Chondrocyte (in vitro differentiated cells): ENCODE measurements at regions not wholly inside any gene's neighbourhood (a gene's known extent, or its start where the extent isn't known, plus 50 kb on each side); places are given as distances from the start of the nearest gene placed in this dataset.
"Not testable (repeated sequence)": the region's sequence is repeated elsewhere in the genome, so short reads cannot be mapped to it uniquely, and the experiment has no call there.

Source experiments
- DNase-seq: peaks from one replicate; pipeline ENCODE4 v3.0.0; 2021; ENCODE audit warnings: mixed read lengths, low spot score
- H3K27ac Mint-ChIP-seq: one replicate; pipeline ENCODE4 v1.8.0; 2021; ENCODE audit warnings: mild to moderate bottlenecking, moderate library complexity, mixed read lengths; ENCODE audit not compliant: unreplicated experiment
- H3K27me3 Mint-ChIP-seq: 2 replicates; pipeline ENCODE4 v1.8.0; 2021; ENCODE audit warnings: low read depth, mixed read lengths
- H3K36me3 Mint-ChIP-seq: 2 replicates; pipeline ENCODE4 v1.8.0; 2021; ENCODE audit warnings: low read depth, mixed read lengths
- H3K4me1 Mint-ChIP-seq: 2 replicates; pipeline ENCODE4 v1.8.0; 2021; ENCODE audit warnings: low read depth, mild to moderate bottlenecking, mixed read lengths
- H3K4me3 Mint-ChIP-seq: one replicate; pipeline ENCODE4 v1.8.0; 2021; ENCODE audit warnings: mild to moderate bottlenecking, moderate library complexity, mixed read lengths; ENCODE audit not compliant: unreplicated experiment
- H3K9me3 Mint-ChIP-seq: 2 replicates; pipeline ENCODE4 v1.8.0; 2021; ENCODE audit warnings: low read depth, mixed read lengths
- CTCF ChIP-seq: fragments of 200-600 bp; sonication (generic); IDR thresholded peaks from 2 replicates; pipeline ENCODE4 v1.5.0; 2021; ENCODE audit warnings: antibody characterized with exemption, mild to moderate bottlenecking, moderate library complexity

- no peak for TF ChIP-seq CTCF
- Mint-ChIP-seq H3K36me3 (no peaks in the 10 kb centered on the region), H3K27ac (no peak overlapping the region), H3K9me3 (peaks cover 32% of the 10 kb centered on the region), H3K4me3 (no peak overlapping the region), H3K27me3 (no peaks in the 10 kb centered on the region), H3K4me1 (no peaks in the 10 kb centered on the region)
- DNase-seq: no peak
Measured at GRCh38 chr1:4178501-4179113, 278.5 kb upstream of the C1orf174 start.

- H3K27ac Mint-ChIP-seq: no peak overlapping the region
- no peak for DNase-seq
- H3K4me3 Mint-ChIP-seq: no peak overlapping the region
- no peak for TF ChIP-seq CTCF
- H3K9me3 Mint-ChIP-seq: peaks cover 26% of the 10 kb centered on the region
- H3K27me3 Mint-ChIP-seq: no peaks in the 10 kb centered on the region
- no peaks in the 10 kb centered on the region for H3K4me1 Mint-ChIP-seq
- H3K36me3 Mint-ChIP-seq: no peaks in the 10 kb centered on the region
Measured at GRCh38 chr1:4179914-4180735, 280.1 kb upstream of the C1orf174 start.

- H3K27ac Mint-ChIP-seq, H3K4me1 Mint-ChIP-seq, H3K4me3 Mint-ChIP-seq, H3K36me3 Mint-ChIP-seq, H3K27me3 Mint-ChIP-seq, DNase-seq: not testable (repeated sequence)
- peaks cover 11% of the 10 kb centered on the region for H3K9me3 Mint-ChIP-seq
Measured at GRCh38 chr1:4186486-4186885, 286.4 kb upstream of the C1orf174 start.

- Mint-ChIP-seq H3K4me1 (no peaks in the 10 kb centered on the region), H3K9me3 (peaks cover 59% of the 10 kb centered on the region), H3K4me3 (no peak overlapping the region), H3K27me3 (no peaks in the 10 kb centered on the region), H3K36me3 (no peaks in the 10 kb centered on the region), H3K27ac (no peak overlapping the region)
- no peak for TF ChIP-seq CTCF
- DNase-seq: no peak
Measured at GRCh38 chr1:4203501-4203900, 303.4 kb upstream of the C1orf174 start.

- TF ChIP-seq CTCF: no peak
- peaks cover 52% of the 10 kb centered on the region for H3K9me3 Mint-ChIP-seq
- no peak for DNase-seq
- no peaks in the 10 kb centered on the region for H3K36me3 Mint-ChIP-seq
- H3K4me1 Mint-ChIP-seq: no peaks in the 10 kb centered on the region
- H3K27me3 Mint-ChIP-seq: no peaks in the 10 kb centered on the region
- H3K4me3 Mint-ChIP-seq: no peak overlapping the region
- H3K27ac Mint-ChIP-seq: no peak overlapping the region
Measured at GRCh38 chr1:4207183-4207582, 307.1 kb upstream of the C1orf174 start.
